HepG2 (cell line): ENCODE measurements at regions not wholly inside any gene's neighbourhood (a gene's known extent, or its start where the extent isn't known, plus 50 kb on each side); places are given as distances from the start of the nearest gene placed in this dataset.

Experiments
- CENPBD1 ChIP-seq: sonication (generic); formaldehyde crosslinking; IDR thresholded peaks from 2 replicates; pipeline ENCODE4 v1.8.0; 2022; ENCODE audit warnings: missing genetic modification reagents, low read depth, mild to moderate bottlenecking, borderline replicate concordance
- CERS6 ChIP-seq: sonication (generic); formaldehyde crosslinking; IDR thresholded peaks from 2 replicates; pipeline ENCODE4 v1.5.0; 2020; ENCODE audit warnings: missing genetic modification reagents
- CTCF ChIP-seq: sonication (generic); formaldehyde crosslinking; IDR thresholded peaks from 2 replicates; pipeline ENCODE4 v1.5.0; 2020; ENCODE audit warnings: mild to moderate bottlenecking, missing genetic modification reagents, moderate library complexity
- ELK4 ChIP-seq: sonication (generic); formaldehyde crosslinking; IDR thresholded peaks from 2 replicates; pipeline ENCODE4 v1.9.0; 2021; ENCODE audit warnings: missing genetic modification reagents, borderline replicate concordance
- GATAD1 ChIP-seq: IDR thresholded peaks from 2 replicates; pipeline ENCODE4 v1.6.1; 2016; ENCODE audit warnings: missing genetic modification reagents, missing compliant biosample characterization
- HBP1 ChIP-seq: IDR thresholded peaks from 2 replicates; pipeline ENCODE4 v1.6.1; 2016; ENCODE audit warnings: low read depth, control low read depth
- HOXA5 ChIP-seq: sonication (generic); formaldehyde crosslinking; IDR thresholded peaks from 2 replicates; pipeline ENCODE4 v1.4.0; 2020; ENCODE audit warnings: missing genetic modification reagents
- KDM5A ChIP-seq: fragments of 200-600 bp; sonication (generic); IDR thresholded peaks from 2 replicates; pipeline ENCODE4 v1.7.0; 2018; ENCODE audit warnings: antibody characterized with exemption, mild to moderate bottlenecking, low read length, borderline replicate concordance
- KLF13 ChIP-seq: sonication (generic); formaldehyde crosslinking; IDR thresholded peaks from 2 replicates; pipeline ENCODE4 v1.4.0; 2020; ENCODE audit warnings: mild to moderate bottlenecking, missing genetic modification reagents
- LCORL ChIP-seq, 2 experiments: fragments of 450-650 bp in 1 of 2; sonication (generic) in 1 of 2; formaldehyde crosslinking in 1 of 2; IDR thresholded peaks; 2 replicates each; pipeline versions ENCODE4 v1.5.0 to v1.6.1; 2017 to 2020; ENCODE audit warnings: antibody characterized with exemption in 1 of 2, missing genetic modification reagents in 1 of 2
- NRL ChIP-seq: sonication (generic); formaldehyde crosslinking; IDR thresholded peaks from 2 replicates; pipeline ENCODE4 v1.5.0; 2020; ENCODE audit warnings: missing genetic modification reagents, mild to moderate bottlenecking, moderate library complexity, borderline replicate concordance
- SALL1 ChIP-seq: sonication (generic); formaldehyde crosslinking; IDR thresholded peaks from 2 replicates; pipeline ENCODE4 v1.8.0; 2022; ENCODE audit warnings: mild to moderate bottlenecking, missing genetic modification reagents
- SMYD3 ChIP-seq: sonication (generic); formaldehyde crosslinking; IDR thresholded peaks from 2 replicates; pipeline ENCODE4 v1.8.1; 2023; ENCODE audit warnings: mild to moderate bottlenecking, missing genetic modification reagents
- ZFAT ChIP-seq: sonication (generic); formaldehyde crosslinking; conservative IDR thresholded peaks from 2 replicates; pipeline ENCODE4 v1.8.1; 2023; ENCODE audit warnings: missing genetic modification reagents, inconsistent platforms
- ZFP37 ChIP-seq: sonication (generic); formaldehyde crosslinking; IDR thresholded peaks from 2 replicates; pipeline ENCODE4 v1.4.0; 2020; ENCODE audit warnings: missing genetic modification reagents, borderline replicate concordance
- ZNF18 ChIP-seq: sonication (generic); formaldehyde crosslinking; IDR thresholded peaks from 2 replicates; pipeline ENCODE4 v1.8.0; 2022; ENCODE audit warnings: mild to moderate bottlenecking, missing genetic modification reagents; ENCODE audit not compliant: insufficient replicate concordance
- ZNF230 ChIP-seq: sonication (generic); formaldehyde crosslinking; IDR thresholded peaks from 2 replicates; pipeline ENCODE4 v1.4.0; 2020; ENCODE audit warnings: mild to moderate bottlenecking, missing genetic modification reagents
- ZNF276 ChIP-seq: sonication (generic); formaldehyde crosslinking; IDR thresholded peaks from 2 replicates; pipeline ENCODE4 v1.4.0; 2020; ENCODE audit warnings: mild to moderate bottlenecking, low read depth, missing genetic modification reagents
- ZNF383 ChIP-seq: sonication (generic); formaldehyde crosslinking; IDR thresholded peaks from 2 replicates; pipeline ENCODE4 v1.4.0; 2020; ENCODE audit warnings: missing genetic modification reagents, mild to moderate bottlenecking, borderline replicate concordance

- TF ChIP-seq ELK4 (no peak), HBP1 (CRISPR knock-in tag) (no peak), NRL (CRISPR knock-in tag) (no peak), LCORL (IDR thresholded peaks at IDR 0.05) (no peak), LCORL (CRISPR knock-in tag; IDR thresholded peaks at IDR 0.05) (peak; percentile 79; the same call in 1 of the 2 replicates), ZNF276 (CRISPR knock-in tag) (no peak), SALL1 (CRISPR knock-in tag) (peak; percentile 80), CERS6 (CRISPR knock-in tag) (no peak), GATAD1 (CRISPR knock-in tag) (no peak), ZNF18 (CRISPR knock-in tag) (no peak), CTCF (CRISPR knock-in tag) (no peak), HOXA5 (CRISPR knock-in tag) (no peak), KLF13 (CRISPR knock-in tag) (no peak), SMYD3 (CRISPR knock-in tag) (no peak), CENPBD1 (CRISPR knock-in tag) (no peak), KDM5A (no peak), ZNF230 (CRISPR knock-in tag) (no peak), ZFAT (CRISPR knock-in tag) (no peak), ZFP37 (no peak), ZNF383 (CRISPR knock-in tag) (no peak)
Measured at GRCh38 chr14:49966304-49966809, 73.5 kb downstream of the ARF6 start (continued).
